Muscle layer of colon (tissue), 2 donors: ENCODE measurements at regions not wholly inside any gene's neighbourhood (a gene's known extent, or its start where the extent isn't known, plus 50 kb on each side); places are given as distances from the start of the nearest gene placed in this dataset.

Source experiments
- H3K27ac ChIP-seq: one replicate; pipeline ENCODE4 v1.7.0; 2013; ENCODE audit warnings: low read depth, mild to moderate bottlenecking, low read length, moderate library complexity
- H3K27me3 ChIP-seq, 2 donors: one replicate each; pipeline ENCODE4 v1.7.0; 2013; ENCODE audit warnings: low read length in 2 of 2, mild to moderate bottlenecking in 2 of 2; ENCODE audit not compliant: insufficient read depth in 2 of 2, control insufficient read depth in 1 of 2
- H3K36me3 ChIP-seq: one replicate; pipeline ENCODE4 v1.7.0; 2013; ENCODE audit warnings: mild to moderate bottlenecking, low read length; ENCODE audit not compliant: insufficient read depth
- H3K4me1 ChIP-seq: one replicate; pipeline ENCODE4 v1.7.0; 2013; ENCODE audit warnings: mild to moderate bottlenecking, low read length; ENCODE audit not compliant: insufficient read depth
- H3K4me3 ChIP-seq, 2 donors: one replicate each; pipeline ENCODE4 v1.7.0; 2013; ENCODE audit warnings: low read length in 2 of 2, low read depth in 1 of 2, mild to moderate bottlenecking in 1 of 2, moderate library complexity in 1 of 2
- H3K9ac ChIP-seq: one replicate; pipeline ENCODE4 v1.7.0; 2013; ENCODE audit warnings: low read length
- H3K9me3 ChIP-seq: one replicate; pipeline ENCODE4 v1.7.0; 2013; ENCODE audit warnings: mild to moderate bottlenecking, low read length
- donor health status: abdominal sarcoma.
- donor health status: Adenocarcinoma of cecum.

DNA sequence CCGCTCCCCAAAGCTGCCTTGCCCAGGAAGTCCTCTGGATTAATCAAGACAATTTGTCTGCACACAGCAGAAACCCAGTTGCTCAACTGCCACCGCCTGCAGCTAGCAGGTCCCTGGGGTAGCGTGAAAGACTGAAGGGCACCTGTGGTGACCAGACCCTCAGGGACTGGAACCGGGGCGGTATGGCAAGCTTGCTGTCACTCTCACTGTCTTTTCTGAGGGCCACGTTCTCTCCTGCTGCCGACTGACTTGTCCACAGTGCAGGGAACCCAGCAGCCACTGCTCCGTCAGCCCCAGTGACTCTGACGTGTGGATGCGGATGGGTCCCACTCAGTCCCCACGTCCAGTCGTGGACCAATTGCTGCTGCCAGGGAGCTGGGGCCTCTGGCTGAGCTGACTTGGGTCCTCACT is 72.8 kb upstream of the PMEPA1 start:
- Histone ChIP-seq H3K9me3 (no peaks in the 10 kb centered on the region), H3K4me3 (no peak overlapping the region), H3K4me1 (no peaks in the 10 kb centered on the region), H3K27ac (no peak overlapping the region), H3K27me3 (no peaks in the 10 kb centered on the region), H3K36me3 (no peaks in the 10 kb centered on the region), H3K9ac (no peak overlapping the region)

DNA sequence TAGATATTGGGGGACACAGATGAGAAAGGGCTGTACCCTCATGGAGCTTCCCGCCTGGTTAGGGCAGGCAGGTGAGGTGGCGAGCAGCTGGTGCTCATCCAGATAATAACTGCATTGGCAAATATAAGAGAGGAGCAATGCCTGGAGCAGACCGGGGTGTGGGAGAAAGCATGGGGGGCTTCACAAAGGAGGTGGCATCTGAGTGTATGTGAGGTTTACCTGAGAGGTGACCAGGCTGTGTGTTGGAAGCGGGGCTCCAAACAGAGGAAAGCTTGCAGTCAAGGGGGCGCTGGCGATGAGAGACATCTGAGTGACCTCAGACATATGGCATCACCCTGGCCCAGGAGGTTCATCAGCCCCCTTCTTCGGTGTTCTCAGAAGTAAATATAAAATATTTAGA is 72.1 kb upstream of the PMEPA1 start:
- no peaks in the 10 kb centered on the region for H3K36me3 ChIP-seq
- H3K9me3 ChIP-seq, result no peaks in the 10 kb centered on the region
- no peak overlapping the region for H3K4me3 ChIP-seq
- no peaks in the 10 kb centered on the region for H3K27me3 ChIP-seq
- H3K27ac ChIP-seq, result no peak overlapping the region
- H3K9ac ChIP-seq, result no peak overlapping the region
- no peaks in the 10 kb centered on the region for H3K4me1 ChIP-seq

DNA sequence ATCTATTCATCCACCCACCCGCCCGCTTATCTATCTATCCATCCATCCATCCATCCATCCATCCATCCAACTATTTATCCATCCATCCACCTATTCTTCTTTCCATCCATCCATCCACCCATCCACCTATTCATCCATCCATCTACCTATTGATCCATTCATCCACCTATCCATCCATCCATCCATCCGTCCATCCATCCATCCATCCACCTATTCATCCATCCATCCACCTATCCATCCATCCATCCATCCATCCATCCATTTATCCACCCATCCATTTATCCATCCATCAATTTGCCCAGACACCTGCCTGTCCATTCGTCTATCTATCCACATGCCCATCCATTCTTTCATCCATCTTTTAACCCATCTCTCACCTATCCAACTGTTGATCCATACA is 71.1 kb upstream of the PMEPA1 start:
- Histone ChIP-seq H3K27me3 (no peaks in the 10 kb centered on the region), H3K9ac (no peak overlapping the region), H3K4me3 (no peak overlapping the region), H3K27ac (no peak overlapping the region), H3K4me1 (no peaks in the 10 kb centered on the region), H3K9me3 (no peaks in the 10 kb centered on the region), H3K36me3 (no peaks in the 10 kb centered on the region)

DNA sequence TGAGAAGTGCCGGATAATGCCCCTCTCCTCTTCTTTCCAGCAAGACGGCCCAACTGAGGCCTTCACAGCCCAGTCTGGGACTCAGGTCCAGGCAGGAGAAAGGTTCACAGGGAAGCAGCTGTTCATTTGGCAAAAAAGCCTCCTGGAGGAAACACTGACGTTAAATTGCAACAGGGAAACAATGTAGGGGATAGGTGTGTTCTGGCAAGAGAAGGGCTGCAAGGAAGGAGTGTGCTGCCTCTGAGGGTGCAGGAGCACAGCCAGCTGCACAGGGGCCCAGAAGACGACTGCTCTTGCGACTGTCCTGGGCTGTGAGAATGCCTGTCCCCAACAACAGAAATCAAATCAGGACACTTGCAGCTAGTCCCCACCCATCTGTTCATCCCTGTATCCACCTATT is 70.6 kb upstream of the PMEPA1 start:
- Histone ChIP-seq H3K36me3 (no peaks in the 10 kb centered on the region), H3K4me3 (no peak overlapping the region), H3K4me1 (no peaks in the 10 kb centered on the region), H3K27ac (no peak overlapping the region), H3K27me3 (no peaks in the 10 kb centered on the region), H3K9ac (no peak overlapping the region), H3K9me3 (no peaks in the 10 kb centered on the region)

DNA sequence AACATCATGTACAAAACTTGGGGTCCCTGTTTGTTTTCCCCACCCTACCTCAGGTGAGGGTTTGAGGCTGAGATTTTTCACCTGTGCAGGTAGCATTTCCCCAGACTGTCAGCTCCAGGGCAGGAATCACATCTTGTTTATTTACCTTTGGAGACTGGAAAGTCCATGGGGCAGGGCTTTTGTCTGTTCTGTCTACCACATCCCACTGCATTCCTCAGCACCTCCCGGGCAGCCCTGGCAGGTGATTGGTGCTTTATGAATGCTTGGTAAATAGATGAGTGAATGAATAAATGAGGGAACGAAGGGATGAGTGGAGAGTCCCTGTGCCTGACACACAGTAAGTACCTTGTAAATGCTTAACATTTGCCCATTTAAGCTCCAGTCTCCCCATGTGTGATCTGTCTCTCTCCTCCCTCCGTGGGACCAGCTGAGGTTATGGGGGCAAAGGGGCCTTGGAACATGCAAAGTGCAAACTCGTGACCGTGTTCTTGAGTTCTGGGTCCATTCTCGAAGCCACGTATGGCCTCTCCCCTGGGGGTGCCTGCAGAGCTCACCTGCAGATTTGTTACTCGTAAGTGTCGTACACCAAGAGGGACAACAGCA is 69.7 kb upstream of the PMEPA1 start:
- Histone ChIP-seq H3K4me1 (no peaks in the 10 kb centered on the region), H3K4me3 (no peak overlapping the region), H3K27ac (no peak overlapping the region), H3K9ac (no peak overlapping the region), H3K27me3 (no peaks in the 10 kb centered on the region), H3K9me3 (no peaks in the 10 kb centered on the region), H3K36me3 (no peaks in the 10 kb centered on the region)

DNA sequence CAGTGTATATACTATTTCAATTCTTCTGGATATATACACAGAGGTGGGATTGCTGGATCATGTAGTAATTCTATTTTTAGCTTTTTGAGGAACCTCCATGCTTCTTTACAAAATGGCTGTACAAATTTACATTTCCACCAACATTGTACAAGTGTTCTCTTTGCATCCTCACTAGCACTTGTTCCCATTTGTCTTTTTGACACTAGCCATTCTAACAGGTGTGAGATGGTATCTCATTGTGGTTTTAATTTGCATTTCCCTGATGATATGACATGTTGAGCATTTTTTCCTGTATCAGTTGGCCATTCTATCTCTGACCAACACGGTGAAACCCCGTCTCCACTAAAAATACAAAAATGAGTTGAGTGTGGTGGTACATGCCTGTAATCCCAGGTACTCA is 68.1 kb upstream of the PMEPA1 start:
- Histone ChIP-seq H3K27me3 (no peaks in the 10 kb centered on the region), H3K4me3 (no peak overlapping the region), H3K4me1 (no peaks in the 10 kb centered on the region), H3K9me3 (no peaks in the 10 kb centered on the region), H3K36me3 (no peaks in the 10 kb centered on the region), H3K27ac (no peak overlapping the region), H3K9ac (no peak overlapping the region)

DNA sequence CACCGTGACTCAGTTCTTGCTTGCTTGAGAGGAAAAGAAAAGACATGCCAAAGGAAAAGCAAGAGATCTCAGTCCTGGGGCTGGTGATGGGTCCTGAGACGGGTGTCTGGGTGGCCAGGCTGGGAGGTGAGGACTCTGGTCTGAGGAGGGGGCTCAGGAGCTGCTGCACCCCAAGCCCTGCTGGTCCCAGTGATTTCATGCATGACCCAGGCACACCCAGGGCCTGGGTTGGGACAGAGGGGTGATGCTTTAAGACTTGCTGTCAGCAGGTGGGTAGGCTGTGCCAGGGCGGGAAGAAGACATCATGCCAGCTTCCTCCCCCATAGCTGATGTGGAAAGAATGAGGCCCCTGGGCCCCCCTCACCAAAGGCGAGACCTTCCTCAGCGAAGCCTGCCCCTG is 65.1 kb upstream of the PMEPA1 start:
- Histone ChIP-seq H3K27me3 (no peaks in the 10 kb centered on the region), H3K4me1 (no peaks in the 10 kb centered on the region), H3K27ac (no peak overlapping the region), H3K4me3 (no peak overlapping the region), H3K36me3 (no peaks in the 10 kb centered on the region), H3K9ac (no peak overlapping the region), H3K9me3 (no peaks in the 10 kb centered on the region)

DNA sequence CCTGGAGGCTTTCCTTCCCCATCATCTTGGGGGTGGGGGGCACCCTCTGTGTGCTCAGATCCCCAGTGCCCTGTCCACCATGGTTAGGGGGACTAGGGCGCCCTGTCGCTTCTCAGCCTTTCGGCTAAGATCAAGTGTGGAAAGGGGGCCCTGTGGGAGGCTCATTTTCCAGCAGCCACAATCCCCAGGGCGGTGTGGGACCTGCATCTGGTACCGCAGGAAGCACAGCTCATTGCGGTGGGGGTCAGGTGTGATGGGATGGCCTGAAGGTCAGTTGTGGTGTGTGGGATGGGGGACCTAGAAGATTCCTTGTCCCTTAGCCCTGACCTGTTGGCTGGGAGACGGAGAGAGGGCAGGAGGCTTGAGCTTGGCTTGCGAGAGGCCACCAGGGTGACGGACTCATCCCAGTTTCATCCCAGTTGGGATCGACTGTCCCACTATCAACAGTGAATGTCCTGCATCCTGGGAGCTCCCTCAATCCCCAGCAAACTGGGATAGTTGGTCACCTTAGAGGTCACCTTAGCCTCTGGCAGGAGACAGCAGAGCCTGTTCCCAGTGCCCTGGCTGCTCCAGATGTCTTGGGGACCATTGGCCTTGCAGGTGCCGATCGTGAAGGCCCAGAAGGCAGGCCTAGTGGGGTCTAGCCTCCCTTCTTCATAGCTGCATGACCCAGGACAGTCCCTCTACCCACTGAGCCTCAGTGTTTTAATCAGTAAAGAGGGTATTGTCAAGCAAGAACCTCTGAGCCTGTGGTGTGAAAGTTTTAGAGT is 64.5 kb upstream of the PMEPA1 start:
- no peaks in the 10 kb centered on the region for H3K9me3 ChIP-seq
- no peak overlapping the region for H3K9ac ChIP-seq
- no peaks in the 10 kb centered on the region for H3K36me3 ChIP-seq
- H3K4me3 ChIP-seq, result no peak overlapping the region
- H3K4me1 ChIP-seq, result no peaks in the 10 kb centered on the region
- no peaks in the 10 kb centered on the region for H3K27me3 ChIP-seq
- no peak overlapping the region for H3K27ac ChIP-seq

DNA sequence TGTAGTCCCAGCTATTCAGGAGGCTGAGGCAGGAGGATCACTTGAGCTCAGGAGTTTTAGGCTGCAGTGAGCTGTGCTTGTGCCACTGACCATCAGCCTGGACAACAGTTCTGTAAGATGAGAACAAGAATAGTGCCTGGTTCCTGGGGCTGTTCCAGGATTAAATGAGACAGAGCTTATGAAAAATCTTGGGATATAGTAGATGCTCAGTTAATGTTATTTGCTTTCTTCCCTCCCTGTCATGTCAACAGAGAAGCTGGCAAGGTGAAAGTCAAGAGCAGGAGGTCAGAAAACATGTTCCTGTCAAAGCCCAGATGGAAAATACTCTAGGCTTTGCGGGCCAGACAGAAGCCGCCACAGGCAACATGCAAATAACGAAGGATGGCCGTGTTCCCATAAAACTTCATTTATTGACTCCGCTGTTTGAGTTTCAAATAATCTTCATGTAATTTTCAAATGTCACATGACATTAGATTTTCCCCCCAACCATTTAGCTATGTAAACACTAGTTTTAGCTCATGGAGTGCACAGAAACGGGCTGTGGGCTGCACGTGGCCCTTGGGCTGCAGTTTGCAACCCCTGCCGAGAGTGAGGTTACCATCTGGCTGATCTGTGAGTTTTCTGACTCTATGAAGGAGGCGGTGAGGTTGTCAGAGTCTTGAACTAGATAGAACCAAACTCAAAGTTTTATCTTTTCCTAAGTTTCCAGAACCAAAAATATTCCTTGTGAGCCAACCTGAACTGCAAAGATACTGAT is 63.4 kb upstream of the PMEPA1 start:
- no peak overlapping the region for H3K9ac ChIP-seq
- H3K4me1 ChIP-seq, result no peaks in the 10 kb centered on the region
- no peaks in the 10 kb centered on the region for H3K36me3 ChIP-seq

DNA sequence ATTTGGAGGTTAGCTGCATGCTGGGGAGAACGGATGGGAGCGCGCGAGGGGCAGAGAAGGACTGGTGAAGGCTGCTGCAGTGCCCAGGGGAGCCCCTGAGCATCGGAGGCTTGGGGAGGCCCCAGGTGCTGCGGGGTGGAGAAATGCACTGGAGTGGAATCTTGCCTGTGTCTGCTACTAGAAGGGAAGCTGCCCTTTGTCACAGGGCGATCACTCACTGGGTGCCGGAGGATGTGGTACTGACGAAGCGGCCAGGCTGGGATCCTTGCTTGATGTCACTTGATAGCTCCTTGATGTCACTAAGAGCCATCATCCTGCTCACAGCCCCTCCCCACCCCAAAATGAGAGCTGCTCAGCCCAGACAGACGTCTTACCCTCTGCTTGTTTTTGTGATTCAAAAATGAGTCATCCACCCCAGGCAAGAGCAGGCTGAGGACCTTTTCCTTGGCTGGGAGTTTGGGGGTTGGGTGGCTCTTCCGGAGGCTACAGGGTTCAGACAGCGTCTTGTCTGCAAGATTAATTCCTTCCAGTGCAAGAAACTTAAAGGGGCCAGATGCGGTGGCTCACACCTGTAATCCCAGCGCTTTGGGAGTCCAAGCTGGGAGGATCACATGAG is 62.6 kb upstream of the PMEPA1 start:
- no peaks in the 10 kb centered on the region for H3K27me3 ChIP-seq
- H3K36me3 ChIP-seq, result no peaks in the 10 kb centered on the region
- H3K9ac ChIP-seq, result no peak overlapping the region
- no peak overlapping the region for H3K4me3 ChIP-seq
- no peaks in the 10 kb centered on the region for H3K4me1 ChIP-seq
- H3K9me3 ChIP-seq, result no peaks in the 10 kb centered on the region
- H3K27ac ChIP-seq, result no peak overlapping the region

More for the DNA sequence above, 63.4 kb upstream of the PMEPA1 start:
- H3K4me3 ChIP-seq, result no peak overlapping the region
- H3K9me3 ChIP-seq, result no peaks in the 10 kb centered on the region
- no peaks in the 10 kb centered on the region for H3K27me3 ChIP-seq
- H3K27ac ChIP-seq, result no peak overlapping the region

DNA sequence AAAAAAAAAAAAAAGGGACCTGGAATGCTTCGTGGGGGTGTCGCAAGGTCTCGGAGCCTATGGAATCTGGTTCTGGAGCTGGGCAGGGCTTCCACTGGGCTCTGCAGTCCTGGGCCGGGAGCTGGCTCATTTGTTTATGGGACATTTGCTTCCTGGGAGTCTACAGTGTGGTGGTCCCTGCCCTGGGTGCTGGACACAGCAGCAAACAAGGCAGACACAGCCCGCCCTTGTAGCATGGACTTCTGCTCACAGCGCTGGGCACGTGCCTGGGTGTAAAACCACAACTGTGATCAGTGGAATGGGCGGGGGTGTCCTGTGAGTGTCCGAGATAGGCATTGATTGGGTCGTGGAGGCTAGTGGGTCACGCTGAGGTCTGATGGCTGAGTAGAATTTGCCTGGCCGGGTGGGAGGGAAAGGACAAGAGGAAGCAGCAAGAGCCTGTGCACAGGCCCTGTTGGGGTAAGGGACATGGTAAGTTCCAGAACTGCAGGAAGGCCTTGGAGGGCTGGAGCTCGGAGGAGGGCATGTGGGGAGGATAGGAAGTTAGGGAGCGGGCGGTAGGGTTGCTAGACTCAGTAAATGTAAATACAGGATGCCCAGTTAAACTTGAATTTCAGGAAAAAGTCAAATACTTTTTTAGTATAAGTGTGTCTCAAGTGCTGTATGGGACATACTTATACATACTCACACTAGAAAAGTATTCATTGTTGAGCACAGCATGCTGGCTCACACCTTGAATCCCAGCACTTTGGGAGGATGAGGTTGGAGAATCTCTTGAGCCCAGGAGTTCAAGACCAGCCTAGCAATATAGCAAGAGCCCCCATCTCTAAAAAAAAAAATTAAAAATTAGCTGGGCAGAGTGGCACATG is 61.3 kb upstream of the PMEPA1 start:
- Histone ChIP-seq H3K36me3 (no peaks in the 10 kb centered on the region), H3K27me3 (no peaks in the 10 kb centered on the region), H3K9ac (no peak overlapping the region), H3K27ac (no peak overlapping the region), H3K4me3 (no peak overlapping the region), H3K9me3 (no peaks in the 10 kb centered on the region), H3K4me1 (no peaks in the 10 kb centered on the region)
